Breast epithelium (tissue), 4 donors: ENCODE measurements at regions not wholly inside any gene's neighbourhood (a gene's known extent, or its start where the extent isn't known, plus 50 kb on each side); places are given as distances from the start of the nearest gene placed in this dataset.

Experiments used
- DNase-seq, 2 donors: peaks; one replicate each; pipeline ENCODE4 v3.0.0-alpha.2; 2019; ENCODE audit warnings: low spot score in 2 of 2
- H3K27ac ChIP-seq, 2 donors: fragments of 200-600 bp; sonication (generic) in 1 of 2; one replicate each; pipeline ENCODE4 v1.5.1; 2016 to 2019; ENCODE audit warnings: mild to moderate bottlenecking in 1 of 2
- H3K27me3 ChIP-seq, 2 donors: fragments of 200-600 bp; sonication (generic) in 1 of 2; one replicate each; pipeline versions ENCODE4 v1.5.1 to v1.6.0; 2017 to 2019; ENCODE audit warnings: control low read depth in 1 of 2, mild to moderate bottlenecking in 1 of 2
- H3K36me3 ChIP-seq: fragments of 200-600 bp; one replicate; pipeline ENCODE4 v1.5.1; 2019
- H3K4me1 ChIP-seq, 2 donors: fragments of 200-600 bp; sonication (generic); one replicate each; pipeline ENCODE4 v1.5.1; 2016 to 2019; ENCODE audit warnings: control low read depth in 1 of 2
- H3K4me3 ChIP-seq, 3 donors: fragments of 200-600 bp; sonication (generic); 1 replicate in 2 of 3; 2 replicates in 1 of 3; pipeline ENCODE4 v1.5.1; 2016 to 2019; ENCODE audit warnings: mild to moderate bottlenecking in 3 of 3, moderate library complexity in 2 of 3
- H3K9me3 ChIP-seq, 2 donors: fragments of 200-600 bp; sonication (generic) in 1 of 2; one replicate each; pipeline ENCODE4 v1.5.1; 2016 to 2019; ENCODE audit warnings: control low read depth in 1 of 2
- CTCF ChIP-seq, 3 donors: fragments of 450-650 bp; IDR thresholded peaks; one replicate each; pipeline ENCODE4 v1.5.1; 2016 to 2017; ENCODE audit warnings: antibody characterized with exemption in 3 of 3, mild to moderate bottlenecking in 3 of 3, moderate library complexity in 3 of 3
- POLR2A ChIP-seq: fragments of 450-650 bp; IDR thresholded peaks from one replicate; pipeline ENCODE4 v1.6.1; 2016; ENCODE audit warnings: antibody characterized with exemption, mild to moderate bottlenecking, moderate library complexity
- POLR2AphosphoS5 ChIP-seq, 3 donors: sonication (generic); formaldehyde crosslinking; IDR thresholded peaks; one replicate each; pipeline ENCODE4 v1.6.1; 2017; ENCODE audit warnings: antibody characterized with exemption in 3 of 3
- intact Hi-C: fragments of 100-400 bp; cut with DNase I; formaldehyde crosslinking; loops from one replicate; pipeline ENCODE4 v1.15.1; 2023; ENCODE audit warnings: low total_unique reads

- intact Hi-C loops: no loop called here
- no peak overlapping the region for H3K4me3 ChIP-seq
- H3K27ac ChIP-seq: no peak overlapping the region
- TF ChIP-seq POLR2AphosphoS5 (IDR thresholded peaks at IDR 0.05): no peak
- no peak for TF ChIP-seq POLR2A
- TF ChIP-seq CTCF (IDR thresholded peaks at IDR 0.05): no peak
- no peak for DNase-seq
- no peaks in the 10 kb centered on the region for H3K36me3 ChIP-seq
- no peaks in the 10 kb centered on the region for H3K9me3 ChIP-seq
- H3K4me1 ChIP-seq: no peaks in the 10 kb centered on the region
- no peaks in the 10 kb centered on the region for H3K27me3 ChIP-seq
Observed at GRCh38 chr6:105650347-105650746, 247.5 kb upstream of the PREP start.

- Histone ChIP-seq H3K36me3 (no peaks in the 10 kb centered on the region), H3K4me1 (no peaks in the 10 kb centered on the region), H3K9me3 (no peaks in the 10 kb centered on the region), H3K4me3 (no peak overlapping the region), H3K27me3 (no peaks in the 10 kb centered on the region), H3K27ac (no peak overlapping the region)
- intact Hi-C loops: no loop called here
- no peak for DNase-seq
- TF ChIP-seq POLR2AphosphoS5 (IDR thresholded peaks at IDR 0.05) (no peak), CTCF (IDR thresholded peaks at IDR 0.05) (no peak)
Observed at GRCh38 chr6:105649192-105649591, 246.3 kb upstream of the PREP start.

DNA sequence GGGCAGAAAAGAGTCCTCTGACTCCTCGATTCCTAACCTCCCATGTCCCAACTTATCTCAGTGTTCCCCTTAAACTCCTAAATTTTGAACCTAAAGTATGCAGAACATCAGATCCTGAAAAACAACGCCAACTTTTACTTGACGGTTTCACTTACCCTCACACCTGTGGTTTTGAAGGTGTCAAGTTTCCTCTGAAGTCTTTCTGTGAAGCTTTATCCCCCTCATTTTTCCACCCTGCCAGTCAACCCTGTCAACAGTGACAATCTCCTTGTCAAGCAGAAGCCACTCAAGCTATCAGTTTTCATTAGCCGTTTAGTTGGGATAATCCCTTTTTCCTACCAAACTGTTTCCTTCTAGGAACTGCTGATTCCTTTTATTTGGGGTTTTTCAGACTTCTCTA lies 245.4 kb upstream of the PREP start:
- no peak for TF ChIP-seq POLR2A
- no peak for TF ChIP-seq POLR2AphosphoS5 (IDR thresholded peaks at IDR 0.05)
- TF ChIP-seq CTCF (IDR thresholded peaks at IDR 0.05): no peak
- intact Hi-C loops: no loop called here
- Histone ChIP-seq H3K36me3 (no peaks in the 10 kb centered on the region), H3K4me1 (no peaks in the 10 kb centered on the region), H3K9me3 (no peaks in the 10 kb centered on the region), H3K27ac (no peak overlapping the region), H3K27me3 (no peaks in the 10 kb centered on the region), H3K4me3 (no peak overlapping the region)
- DNase-seq: no peak

DNA sequence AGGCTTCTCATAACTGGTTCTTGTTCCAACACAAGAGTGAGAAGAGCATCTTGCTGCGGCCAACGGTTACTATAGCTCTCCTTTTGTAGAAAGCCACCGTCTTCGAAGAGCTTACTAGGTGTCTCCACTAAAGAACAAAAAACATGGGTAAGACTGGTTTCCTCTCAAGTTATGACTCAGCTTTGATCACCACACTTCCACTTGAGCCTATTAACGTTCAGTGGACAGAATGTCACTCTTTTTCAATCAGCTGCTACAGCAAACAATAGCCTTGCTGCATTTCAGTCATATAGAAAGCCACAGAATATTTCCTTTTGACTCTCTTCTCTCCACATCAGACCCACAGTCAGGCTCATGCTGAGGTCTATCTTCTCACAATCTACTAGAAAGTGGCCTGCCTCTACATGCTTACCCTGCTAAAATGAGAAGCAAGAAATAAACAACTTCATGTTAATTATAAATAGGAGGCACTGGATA lies 243.5 kb upstream of the PREP start:
- no peak overlapping the region for H3K27ac ChIP-seq
- intact Hi-C loops: no loop called here

DNA sequence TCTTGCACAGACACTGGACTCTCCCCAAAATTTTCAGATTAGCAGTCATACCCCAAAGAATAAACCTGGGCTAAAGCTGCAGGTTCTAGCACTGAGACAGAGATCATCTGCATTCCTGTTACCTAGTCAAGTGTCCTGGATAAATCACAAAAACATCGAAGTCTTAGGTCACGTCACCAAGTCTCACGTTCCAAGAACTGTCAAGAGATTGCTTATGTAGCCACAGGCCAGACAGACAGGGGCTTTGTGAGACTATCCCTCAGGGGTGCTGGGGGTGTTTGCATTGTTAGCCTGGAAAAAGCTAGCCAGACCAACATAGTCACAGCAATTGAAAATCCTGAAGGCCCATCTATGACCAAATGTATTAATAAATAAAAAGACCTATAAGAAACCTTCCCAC lies 243.1 kb upstream of the PREP start:
- no peak overlapping the region for H3K27ac ChIP-seq
- no peak overlapping the region for H3K4me3 ChIP-seq
- no peaks in the 10 kb centered on the region for H3K9me3 ChIP-seq
- DNase-seq: no peak
- no peaks in the 10 kb centered on the region for H3K4me1 ChIP-seq
- TF ChIP-seq POLR2A (no peak), CTCF (IDR thresholded peaks at IDR 0.05) (no peak), POLR2AphosphoS5 (IDR thresholded peaks at IDR 0.05) (no peak)
- intact Hi-C loops: no loop called here
- H3K27me3 ChIP-seq: no peaks in the 10 kb centered on the region
- H3K36me3 ChIP-seq: no peaks in the 10 kb centered on the region

More for the DNA sequence above, 243.5 kb upstream of the PREP start:
- Histone ChIP-seq H3K27me3 (no peaks in the 10 kb centered on the region), H3K36me3 (no peaks in the 10 kb centered on the region), H3K9me3 (no peaks in the 10 kb centered on the region), H3K4me3 (no peak overlapping the region), H3K4me1 (no peaks in the 10 kb centered on the region)
- no peak for TF ChIP-seq POLR2A
- no peak for DNase-seq

- Histone ChIP-seq H3K27ac (no peak overlapping the region), H3K4me3 (no peak overlapping the region)
Observed at GRCh38 chr6:105645156-105645555, 242.3 kb upstream of the PREP start.

More at GRCh38 chr6:105645156-105645555, 242.3 kb upstream of the PREP start:
- Histone ChIP-seq H3K4me1 (no peaks in the 10 kb centered on the region), H3K36me3 (no peaks in the 10 kb centered on the region), H3K27me3 (no peaks in the 10 kb centered on the region), H3K9me3 (no peaks in the 10 kb centered on the region)
- DNase-seq: no peak
- intact Hi-C loops: no loop called here
- TF ChIP-seq CTCF (IDR thresholded peaks at IDR 0.05) (no peak), POLR2A (no peak), POLR2AphosphoS5 (IDR thresholded peaks at IDR 0.05) (no peak)
